NCI-H2081 (cell line): ENCODE measurements at regions not wholly inside any gene's neighbourhood (a gene's known extent, or its start where the extent isn't known, plus 50 kb on each side); places are given as distances from the start of the nearest gene placed in this dataset.
"Not testable (repeated sequence)": the region's sequence is repeated elsewhere in the genome, so short reads cannot be mapped to it uniquely, and the experiment has no call there.

Experiments used
- DNase-seq, 2 experiments: peaks; one replicate each; lab custom pipeline; 2025; lab: John Stamatoyannopoulos, UW

DNA sequence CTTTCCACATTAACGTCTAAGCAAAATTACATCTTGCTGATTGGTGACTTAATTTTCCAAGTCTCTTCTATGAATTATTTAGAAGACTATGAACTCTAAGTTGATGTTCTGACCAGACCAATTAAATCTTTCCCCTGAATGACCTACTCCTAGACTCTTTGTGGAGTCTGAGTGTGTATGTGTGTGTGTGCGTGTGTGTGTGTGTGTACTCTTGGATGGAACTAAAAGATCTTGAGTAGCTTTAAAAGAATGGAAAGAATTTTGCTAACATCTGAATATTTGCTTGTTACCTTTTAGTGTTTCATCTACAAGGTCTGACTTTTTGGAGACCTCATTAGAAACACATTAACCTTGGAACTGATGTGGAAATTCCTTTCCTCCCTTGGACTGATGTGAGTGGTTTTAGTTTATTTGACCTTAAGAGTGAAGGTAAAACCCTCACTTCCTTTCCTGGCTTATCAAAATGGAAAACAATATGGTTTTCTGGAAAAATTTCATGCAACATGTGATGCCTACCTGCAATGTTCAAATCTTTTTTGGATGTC lies 257.1 kb downstream of the GATA3 start:
- DNase-seq = no peak

DNA sequence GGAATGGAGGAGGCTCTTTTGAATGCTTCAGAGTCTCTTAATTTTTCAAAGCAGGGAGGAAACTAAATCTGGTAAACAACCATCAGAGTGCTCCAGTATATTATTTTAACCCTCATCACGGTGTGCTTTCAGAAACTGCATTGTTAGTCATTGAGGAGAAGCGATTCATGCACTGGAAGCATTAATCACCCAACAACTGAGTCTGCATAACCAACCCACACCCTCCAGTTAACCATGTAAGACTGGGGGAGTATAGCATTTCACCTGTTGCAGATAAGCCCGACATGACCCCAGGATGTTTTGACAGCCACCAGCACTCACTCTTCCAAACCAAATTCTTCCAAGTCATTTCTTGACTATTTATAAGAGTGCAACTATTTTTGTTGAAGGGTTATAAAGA lies 257.6 kb downstream of the GATA3 start:
- DNase-seq = no peak

DNA sequence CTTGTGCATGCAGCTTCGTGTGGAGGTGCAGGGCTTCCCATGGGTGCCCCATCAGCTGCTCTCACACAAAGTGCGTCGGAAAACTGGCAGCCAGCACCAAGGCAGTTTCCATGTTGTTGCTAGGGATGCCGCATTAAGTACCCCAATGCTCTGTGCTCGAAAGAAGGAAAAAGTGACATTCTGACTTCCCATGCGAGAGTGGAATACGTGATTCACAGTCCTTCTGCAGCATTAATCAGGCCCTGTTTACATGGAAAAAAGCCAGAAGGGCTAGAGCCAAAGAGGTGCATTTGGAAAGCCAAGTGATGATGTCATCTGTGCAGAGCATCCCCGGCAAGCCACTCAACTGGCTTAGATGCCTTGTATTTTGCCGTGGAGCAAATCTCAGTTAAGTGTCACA lies 258.3 kb downstream of the GATA3 start:
- DNase-seq = peak in 1 of 2 experiments; percentile 22

DNA sequence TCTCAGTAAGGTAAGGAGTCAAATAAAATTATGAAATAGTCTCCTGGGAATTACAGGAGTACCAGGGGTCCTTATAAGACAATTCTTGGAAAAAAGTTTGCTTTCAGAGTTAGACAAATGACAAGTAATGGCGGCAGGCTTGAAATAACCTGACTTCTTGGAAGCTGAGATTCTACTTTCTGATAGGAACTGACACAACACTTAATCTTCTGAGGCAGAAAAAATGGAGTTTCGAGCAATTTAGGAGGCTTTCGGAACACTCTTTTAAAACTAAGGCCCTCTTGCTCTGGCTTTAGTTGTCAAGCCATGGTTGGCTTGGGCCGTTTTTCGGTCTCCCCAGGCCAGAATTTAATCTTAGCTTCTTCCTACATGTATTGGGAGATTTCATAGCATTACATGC lies 260.0 kb downstream of the GATA3 start:
- no peak for DNase-seq

DNA sequence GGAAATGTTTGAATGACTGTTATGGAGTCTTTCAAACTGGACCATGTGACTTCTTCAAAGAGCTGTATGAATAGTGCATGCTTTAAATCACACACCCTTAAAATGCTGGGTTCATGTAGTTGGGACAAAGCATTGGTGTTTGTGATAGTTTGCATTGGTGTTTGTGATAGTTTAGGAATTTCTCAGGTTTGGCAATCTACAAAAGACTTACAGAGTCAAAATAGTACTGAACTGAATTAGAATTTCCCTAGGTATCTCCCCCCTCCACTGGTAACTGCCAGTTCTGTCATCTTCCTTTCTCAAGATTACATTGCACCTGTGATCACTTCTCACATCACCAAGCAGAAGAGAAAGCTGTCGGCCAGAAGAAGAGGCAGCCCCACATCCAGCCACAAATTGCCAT lies 261.1 kb downstream of the GATA3 start:
- DNase-seq = no peak

DNA sequence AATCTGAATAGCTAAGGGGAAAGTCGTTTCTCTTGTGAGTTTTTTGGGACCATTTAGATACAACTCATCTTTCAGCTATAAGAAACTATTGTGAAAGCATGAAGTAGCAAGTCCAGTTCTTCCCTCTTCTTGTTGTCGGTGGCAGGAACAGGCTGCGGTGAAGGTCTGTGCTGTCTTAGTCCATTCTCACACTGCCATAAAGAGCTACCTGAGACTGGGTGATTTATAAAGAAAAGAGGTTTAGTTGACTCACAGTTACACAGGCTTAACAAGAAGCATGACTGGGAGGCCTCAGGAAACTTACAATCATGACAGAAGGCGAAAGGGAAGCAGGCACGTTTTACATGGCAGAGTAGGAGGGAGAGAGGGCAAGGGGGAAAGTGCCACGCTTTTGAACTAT lies 261.8 kb downstream of the GATA3 start:
- no peak for DNase-seq

DNA sequence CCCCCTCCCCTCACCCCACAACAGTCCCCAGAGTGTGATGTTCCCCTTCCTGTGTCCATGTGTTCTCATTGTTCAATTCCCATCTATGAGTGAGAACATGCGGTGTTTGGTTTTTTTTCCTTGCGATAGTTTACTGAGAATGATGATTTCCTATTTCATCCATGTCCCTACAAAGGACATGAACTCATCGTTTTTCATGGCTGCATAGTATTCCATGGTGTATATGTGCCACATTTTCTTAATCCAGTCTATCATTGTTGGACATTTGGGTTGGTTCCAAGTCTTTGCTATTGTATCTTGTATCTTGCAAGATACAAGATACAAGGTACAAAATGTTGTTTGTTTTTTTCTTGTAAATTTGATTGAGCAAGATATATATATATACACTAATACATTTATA lies 263.9 kb downstream of the GATA3 start:
- DNase-seq = not testable (repeated sequence)

DNA sequence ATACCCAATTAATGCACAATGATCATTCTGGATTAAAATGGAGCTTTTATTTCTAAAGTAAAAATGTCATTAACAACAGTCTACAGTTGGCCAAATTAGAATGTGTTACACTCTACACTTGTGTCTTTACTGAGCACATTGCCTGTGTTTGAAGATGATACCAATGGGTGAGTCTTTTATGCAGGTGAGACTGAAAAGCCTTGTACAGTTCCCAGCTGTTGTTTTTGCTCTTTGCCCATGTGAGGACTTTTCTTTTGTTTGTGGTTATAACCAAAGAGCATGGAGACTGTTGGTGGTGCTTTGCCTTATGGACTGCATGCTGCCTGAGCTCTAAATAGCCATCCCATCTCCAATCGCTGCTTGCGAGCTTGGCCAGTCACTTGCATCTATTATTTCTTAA lies 264.5 kb downstream of the GATA3 start:
- no peak for DNase-seq

DNA sequence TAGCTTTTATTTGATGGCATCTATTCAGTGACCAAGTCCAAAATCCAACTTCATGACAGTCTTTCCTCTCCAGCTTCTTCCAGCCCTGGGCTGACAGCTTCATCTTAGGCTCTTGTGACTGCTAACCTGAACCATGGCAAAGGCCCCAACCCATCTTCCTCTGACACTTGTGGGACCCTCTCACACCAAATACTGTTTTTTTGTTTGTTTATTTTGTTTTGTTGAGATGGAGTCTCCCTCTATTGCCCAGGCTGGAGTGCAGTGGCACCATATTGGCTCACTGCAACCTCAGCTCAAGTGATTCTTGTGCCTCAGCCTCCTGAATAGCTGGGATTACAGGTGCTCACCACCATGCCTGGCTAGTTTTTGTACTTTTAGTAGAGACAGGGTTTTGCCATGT lies 265.2 kb downstream of the GATA3 start:
- no peak for DNase-seq

DNA sequence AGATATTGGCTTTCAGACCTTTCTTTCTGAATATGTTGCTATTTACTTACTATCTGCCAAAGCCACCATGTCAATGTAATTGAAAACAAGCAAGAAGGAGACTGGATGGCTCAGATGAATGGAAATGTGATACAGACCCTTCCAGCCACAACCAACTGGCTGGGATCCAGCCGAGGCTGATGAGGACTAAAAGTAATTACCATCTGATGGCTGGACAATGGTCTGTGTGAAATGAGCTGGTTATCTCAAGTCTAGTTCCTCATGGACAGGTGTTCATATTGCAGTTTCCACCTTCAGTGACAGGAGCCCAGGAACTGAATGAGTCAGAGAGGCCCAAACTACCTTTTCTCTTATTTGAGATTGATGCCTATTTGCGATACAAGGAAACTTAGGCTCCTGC lies 267.5 kb downstream of the GATA3 start:
- peak; percentile 64 to 91 for DNase-seq

DNA sequence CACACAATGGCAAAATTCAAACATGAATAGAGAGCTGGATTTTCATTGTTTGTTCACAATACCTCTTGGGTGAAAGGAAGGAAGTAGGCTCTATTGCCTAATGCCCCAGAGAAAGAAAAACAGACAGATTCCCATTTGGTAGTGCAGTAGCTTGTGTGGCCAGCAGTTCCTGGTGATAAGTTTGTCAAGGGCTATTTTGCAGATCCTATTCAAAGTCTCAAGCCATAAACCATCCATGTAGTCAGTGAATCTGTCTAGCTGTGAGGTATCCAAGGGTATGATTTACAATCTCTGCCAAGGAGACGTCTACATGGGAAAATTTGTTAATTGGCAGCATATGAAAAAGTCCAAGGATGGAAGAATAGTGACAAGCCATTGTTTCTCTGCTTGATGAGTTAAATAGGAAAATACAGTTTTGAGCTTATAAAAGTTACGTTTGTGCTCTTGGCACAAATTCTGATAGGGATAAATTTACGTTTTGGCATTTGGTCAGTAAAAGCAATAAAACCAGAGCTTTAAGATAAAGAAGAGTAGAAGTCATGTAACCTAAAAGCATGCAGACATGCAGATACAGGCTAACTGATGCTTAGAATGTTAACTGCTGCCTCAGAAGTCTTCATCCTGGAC lies 269.1 kb downstream of the GATA3 start:
- peak in 1 of 2 experiments; percentile 43 for DNase-seq

DNA sequence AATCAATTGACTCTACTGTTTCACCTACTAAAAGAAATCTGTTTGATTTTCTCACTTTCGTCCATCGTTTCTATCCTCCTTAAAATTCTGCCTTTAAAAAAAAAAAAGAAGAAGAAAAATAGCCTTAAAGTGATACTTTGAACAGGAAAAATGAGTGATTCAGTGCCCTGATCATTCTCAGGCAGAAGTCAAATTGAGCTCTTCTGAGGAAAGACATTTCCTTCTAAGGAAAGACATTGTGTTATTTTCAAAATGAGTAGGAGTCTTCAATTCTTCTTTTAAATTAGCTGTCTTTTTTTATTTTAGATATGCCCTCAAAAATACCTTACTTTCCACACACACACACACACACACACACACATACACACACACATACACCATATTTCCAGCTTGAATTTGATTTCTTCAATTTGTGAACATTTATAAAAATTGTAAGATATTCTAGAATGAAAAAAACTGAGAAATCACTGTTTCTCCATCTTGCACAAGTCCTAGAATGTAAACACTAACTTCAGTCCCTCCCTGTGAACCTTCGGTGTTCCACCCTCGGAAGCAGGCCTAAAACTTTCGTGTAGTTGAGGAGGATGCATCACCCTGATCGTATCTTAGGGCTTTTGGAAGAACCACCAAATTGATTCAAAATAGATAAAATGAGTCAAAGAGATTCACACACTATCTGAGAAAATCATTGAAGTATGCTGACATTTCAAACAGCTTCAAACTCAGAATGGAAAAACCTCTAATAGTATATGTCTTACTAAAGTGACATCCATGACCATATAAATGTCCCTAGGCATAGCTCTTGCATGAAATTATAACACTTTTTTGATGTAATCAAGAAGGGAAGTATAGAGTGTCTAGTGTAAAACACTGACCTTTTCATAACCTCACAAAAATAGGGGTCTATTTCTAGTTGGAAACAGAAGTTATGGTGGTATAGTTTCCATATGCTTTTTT lies 270.8 kb downstream of the GATA3 start:
- DNase-seq = no peak

DNA sequence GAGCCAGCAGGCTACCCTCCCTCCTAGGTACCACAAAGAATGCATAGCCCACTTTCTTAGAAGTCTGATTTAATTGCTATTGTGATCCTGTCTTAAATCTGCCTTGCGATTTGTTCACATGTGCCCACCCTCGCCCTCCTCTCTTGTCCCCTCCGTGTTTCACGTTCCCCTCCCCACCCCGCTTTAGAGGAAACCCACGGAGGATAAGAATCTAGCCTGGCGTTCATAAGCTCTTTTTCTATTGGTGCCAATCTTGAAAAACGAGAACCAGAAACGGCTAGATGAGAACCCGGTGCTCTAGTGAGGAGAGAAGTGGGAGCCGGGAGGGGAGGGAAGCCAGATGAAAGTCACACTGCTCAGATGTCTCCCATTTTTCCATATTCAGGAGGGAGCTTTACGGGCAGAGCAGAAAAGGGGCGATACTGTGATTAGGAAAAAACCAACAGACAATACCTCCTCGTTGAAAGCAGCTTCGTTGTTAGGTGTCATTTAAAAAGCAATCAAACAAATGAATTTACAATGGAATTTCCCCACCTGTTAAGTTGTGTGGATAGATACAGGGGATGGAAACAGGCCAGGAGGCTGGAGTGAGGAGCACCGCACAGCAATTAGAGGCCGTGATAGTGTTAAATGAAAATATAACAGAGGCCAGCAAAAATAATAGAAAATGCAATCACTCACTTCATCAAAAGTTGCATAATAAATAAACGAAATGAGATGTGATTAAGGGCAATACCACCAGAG lies 272.1 kb downstream of the GATA3 start:
- DNase-seq = no peak

DNA sequence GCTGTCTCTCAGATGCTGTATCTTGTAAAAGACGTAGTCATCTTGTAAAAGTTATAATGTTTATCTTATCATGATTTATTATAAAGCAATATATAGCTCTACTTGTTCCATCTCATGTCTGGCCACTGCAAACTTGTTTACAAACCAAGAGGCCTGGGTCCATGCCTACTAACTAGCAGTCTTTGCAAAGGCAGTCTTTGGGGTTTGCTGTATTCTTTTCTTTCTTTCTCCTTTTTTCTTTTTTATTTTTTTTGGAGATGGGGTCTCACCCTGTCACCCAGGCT lies 272.6 kb downstream of the GATA3 start:
- DNase-seq = no peak

DNA sequence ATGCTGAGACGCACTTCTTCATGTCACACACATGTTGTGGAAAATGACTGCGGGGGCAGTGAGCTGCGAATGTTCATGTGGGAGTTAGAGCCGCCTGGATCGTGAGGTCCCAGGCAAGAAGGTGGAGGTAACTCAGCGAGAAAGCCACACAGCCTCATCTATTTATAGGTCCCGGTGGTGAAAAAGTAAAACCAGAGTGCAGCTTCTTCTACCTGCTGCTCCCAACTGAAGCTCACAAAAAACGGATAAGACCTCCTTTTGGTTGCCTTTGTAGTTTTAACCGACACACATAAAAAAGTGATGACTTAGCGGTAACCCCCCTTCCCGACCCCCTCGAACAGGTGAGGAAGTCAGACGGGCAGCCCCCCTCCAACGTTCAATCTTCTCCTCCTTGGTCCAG lies 276.9 kb downstream of the GATA3 start:
- DNase-seq = no peak

DNA sequence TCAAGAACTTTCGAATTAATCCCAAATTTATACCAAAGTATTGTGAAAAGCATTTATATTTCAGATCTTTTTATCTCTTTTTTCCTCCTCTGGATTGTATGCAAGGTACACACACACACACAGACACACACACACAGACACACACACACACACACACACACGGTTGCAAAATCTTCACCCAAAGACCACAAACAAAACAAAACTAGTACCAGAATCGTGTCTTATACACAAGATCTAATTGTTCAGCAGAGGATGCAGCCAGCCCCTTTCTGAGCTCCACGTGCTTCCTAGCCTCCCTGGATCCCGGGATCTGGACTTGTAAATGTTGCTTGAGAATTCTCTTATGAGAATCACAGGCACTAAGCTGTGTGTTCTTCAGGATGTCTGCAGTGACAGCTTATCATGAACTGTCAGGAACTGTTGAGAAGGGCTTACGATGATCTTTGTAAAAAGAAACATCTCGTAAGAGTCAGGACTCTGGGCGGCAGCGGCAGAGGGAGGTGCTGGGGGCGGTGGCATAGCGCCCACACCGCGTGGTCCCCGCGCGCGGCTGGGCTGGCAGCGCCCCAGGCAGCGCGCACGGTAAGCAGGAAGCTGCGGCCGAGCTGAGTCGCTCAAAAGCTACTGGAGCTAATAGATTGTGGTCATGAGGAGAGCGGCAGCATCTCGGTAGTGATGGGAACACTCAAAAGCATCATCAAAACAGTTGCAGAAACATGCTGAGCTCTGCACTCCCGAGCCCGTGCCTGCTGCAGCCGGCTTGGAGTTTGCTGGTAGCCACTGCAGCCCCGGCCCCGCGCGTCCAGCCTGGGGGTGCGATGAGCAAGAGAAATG lies 277.6 kb downstream of the GATA3 start:
- DNase-seq = peak; percentile 9 to 64

DNA sequence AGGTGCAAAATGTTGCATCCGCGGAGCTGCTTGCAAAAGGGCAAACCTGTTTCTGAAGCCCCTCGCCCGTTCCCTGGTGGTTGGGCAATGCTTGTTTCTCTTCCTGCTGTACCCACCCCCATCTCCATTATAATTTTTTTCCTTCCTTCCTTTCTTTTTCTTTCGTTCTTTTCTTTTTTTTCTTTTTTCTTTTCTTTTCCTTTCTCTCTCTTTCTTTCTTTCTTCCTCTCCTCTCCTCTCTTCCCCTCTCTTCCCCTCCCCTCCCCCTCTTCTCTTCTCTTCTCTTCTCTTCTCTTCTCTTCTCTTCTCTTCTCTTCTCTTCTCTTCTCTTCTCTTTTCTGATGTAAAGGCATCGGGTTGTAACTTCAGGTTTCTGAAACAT lies 278.2 kb downstream of the GATA3 start:
- DNase-seq = no peak

DNA sequence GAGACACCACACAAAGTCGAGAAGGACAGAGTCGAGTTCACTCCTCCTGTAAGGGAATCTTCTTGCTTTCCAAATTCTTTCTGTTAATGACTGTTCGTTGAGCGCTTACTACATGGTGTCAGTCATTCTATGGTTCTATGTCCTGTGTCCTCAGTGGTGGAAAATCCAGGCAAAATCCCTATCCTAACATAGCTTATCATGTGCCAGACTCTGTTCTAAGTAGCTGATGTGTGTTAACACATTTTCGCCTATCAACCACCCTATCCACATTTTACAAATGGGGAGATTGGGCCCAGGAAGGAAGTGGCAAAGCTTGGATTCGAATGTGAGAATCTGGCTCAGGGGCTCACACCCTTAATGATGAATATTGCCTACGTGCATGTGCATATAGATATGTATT lies 280.1 kb downstream of the GATA3 start:
- no peak for DNase-seq

DNA sequence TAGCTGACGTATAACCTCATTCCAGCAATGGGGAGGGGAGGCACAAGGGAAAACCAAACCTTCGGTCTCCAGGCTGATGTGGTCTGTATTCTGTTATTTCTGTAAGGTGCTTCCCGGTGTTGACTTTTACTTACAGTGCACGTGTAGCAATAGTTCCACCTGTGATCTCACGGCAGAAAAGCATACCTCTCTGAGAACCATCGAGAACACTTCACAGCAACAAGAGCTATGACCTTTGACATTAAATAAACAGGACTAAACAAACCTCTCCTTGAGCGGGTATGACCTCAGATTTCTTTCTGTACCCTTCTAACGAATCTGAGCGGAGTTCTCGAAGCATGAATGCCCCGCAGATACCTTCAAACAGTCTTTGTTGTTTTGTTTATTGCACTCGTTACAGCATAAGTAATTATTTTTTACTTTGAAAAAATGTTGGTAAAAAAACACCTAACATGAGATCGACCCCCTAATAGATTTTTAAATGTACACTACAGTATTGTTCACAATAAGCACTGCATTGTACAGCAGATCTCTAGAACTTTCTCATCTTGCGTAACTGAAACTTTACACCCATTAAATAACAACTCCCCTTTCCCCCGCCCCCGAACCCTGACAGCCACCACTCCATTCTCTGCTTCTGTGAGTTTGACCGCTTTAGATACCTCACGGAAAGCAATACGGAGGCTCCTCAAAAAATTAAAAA lies 282.3 kb downstream of the GATA3 start:
- DNase-seq = no peak

DNA sequence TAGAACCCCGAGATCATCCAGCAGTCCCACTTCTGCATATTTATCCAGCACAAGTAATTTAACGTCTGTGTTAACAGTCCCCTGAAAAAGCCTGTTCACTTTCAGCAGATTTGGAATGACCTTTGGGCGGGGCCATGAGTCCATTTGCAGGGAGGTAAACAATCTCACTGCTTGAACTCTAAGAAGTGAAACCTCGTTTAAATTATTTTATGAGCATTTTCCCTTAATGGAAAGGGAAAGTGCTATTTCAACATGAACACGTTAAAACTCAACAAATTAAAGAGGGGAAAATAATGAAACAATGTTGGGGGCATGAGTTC lies 282.8 kb downstream of the GATA3 start:
- no peak for DNase-seq

DNA sequence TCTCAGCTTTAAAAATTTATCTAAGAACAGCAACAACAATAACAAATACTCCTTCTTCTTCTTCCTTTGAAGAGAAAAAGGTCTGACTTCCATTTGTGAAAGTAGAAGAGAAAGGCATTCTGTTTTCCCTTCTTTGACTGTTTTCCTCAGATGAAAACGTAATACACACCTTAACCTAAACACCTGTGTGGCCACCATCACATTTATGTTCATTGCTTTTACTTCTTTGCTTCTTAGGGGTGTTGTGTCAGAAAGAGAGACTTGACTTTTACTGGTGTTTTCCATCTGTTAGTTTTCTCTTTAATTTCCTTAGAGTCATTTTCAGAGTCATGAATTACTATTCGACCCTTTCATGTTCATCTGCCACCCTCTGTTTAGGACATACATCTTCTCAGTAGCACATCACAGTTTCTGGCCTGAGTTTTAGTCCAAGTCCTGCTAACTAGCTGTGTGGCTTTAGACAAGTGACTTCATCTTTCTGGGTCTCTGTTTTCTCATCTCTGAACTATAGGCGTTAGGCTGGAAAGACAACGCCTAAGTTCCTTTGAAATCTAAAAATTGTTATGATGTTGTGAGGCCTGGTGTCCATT lies 283.8 kb downstream of the GATA3 start:
- DNase-seq = no peak
